H9 (cell line): ENCODE measurements at regions not wholly inside any gene's neighbourhood (a gene's known extent, or its start where the extent isn't known, plus 50 kb on each side); places are given as distances from the start of the nearest gene placed in this dataset.
"Not testable (repeated sequence)": the region's sequence is repeated elsewhere in the genome, so short reads cannot be mapped to it uniquely, and the experiment has no call there.

ENCODE experiments used
- DNase-seq: peaks from one replicate; pipeline ENCODE4 v3.0.0-alpha.2; 2017
- H2AFZ ChIP-seq: one replicate; pipeline ENCODE4 v1.6.1; 2013; ENCODE audit warnings: mild to moderate bottlenecking, low read length, control low read depth, moderate library complexity
- H2AK5ac ChIP-seq: 2 replicates; pipeline ENCODE4 v1.6.1; 2013; ENCODE audit warnings: low read length, control low read depth, mixed read lengths; ENCODE audit not compliant: insufficient read length
- H2BK120ac ChIP-seq: one replicate; pipeline ENCODE4 v1.6.1; 2013; ENCODE audit warnings: low read depth, mild to moderate bottlenecking, low read length, control low read depth, inconsistent platforms; ENCODE audit not compliant: poor library complexity, severe bottlenecking
- H2BK12ac ChIP-seq: 2 replicates; pipeline ENCODE4 v1.6.1; 2013; ENCODE audit warnings: low read length, control low read depth, mixed read lengths, low read depth; ENCODE audit not compliant: insufficient read length
- H2BK15ac ChIP-seq: 2 replicates; pipeline ENCODE4 v1.6.1; 2013; ENCODE audit warnings: low read depth, low read length, control low read depth
- H2BK20ac ChIP-seq: one replicate; pipeline ENCODE4 v1.6.1; 2013; ENCODE audit warnings: low read depth, mild to moderate bottlenecking, low read length, control low read depth, inconsistent platforms; ENCODE audit not compliant: poor library complexity, severe bottlenecking
- H2BK5ac ChIP-seq: 2 replicates; pipeline ENCODE4 v1.6.1; 2013; ENCODE audit warnings: low read length, control low read depth, mixed read lengths; ENCODE audit not compliant: insufficient read length
- H3K14ac ChIP-seq: 2 replicates; pipeline ENCODE4 v1.6.1; 2013; ENCODE audit warnings: low read length, control low read depth; ENCODE audit not compliant: insufficient read depth
- H3K18ac ChIP-seq: 2 replicates; pipeline ENCODE4 v1.6.1; 2013; ENCODE audit warnings: low read depth, mild to moderate bottlenecking, mixed read lengths, low read length, control low read depth; ENCODE audit not compliant: insufficient read length
- H3K23ac ChIP-seq: 2 replicates; pipeline ENCODE4 v1.6.1; 2013; ENCODE audit warnings: low read length, control low read depth, mixed read lengths, low read depth; ENCODE audit not compliant: insufficient read length
- H3K23me2 ChIP-seq: 2 replicates; pipeline ENCODE4 v1.6.1; 2013; ENCODE audit warnings: low read depth, mild to moderate bottlenecking, mixed read lengths, low read length, control low read depth; ENCODE audit not compliant: insufficient read length, poor library complexity, severe bottlenecking
- H3K27ac ChIP-seq: 2 replicates; pipeline ENCODE4 v1.5.1; 2013; ENCODE audit warnings: low read length, control low read depth, mixed read lengths, low read depth; ENCODE audit not compliant: insufficient read length
- H3K27me3 ChIP-seq: 2 replicates; pipeline ENCODE4 v1.6.1; 2013; ENCODE audit warnings: low read length, control low read depth, inconsistent platforms; ENCODE audit not compliant: insufficient read depth
- H3K4ac ChIP-seq: 2 replicates; pipeline ENCODE4 v1.6.1; 2013; ENCODE audit warnings: low read depth, mild to moderate bottlenecking, control low read depth, inconsistent platforms, low read length, moderate library complexity
- H3K4me1 ChIP-seq: 2 replicates; pipeline ENCODE4 v1.6.1; 2013; ENCODE audit warnings: low read length, control low read depth, inconsistent platforms; ENCODE audit not compliant: insufficient read depth
- H3K4me2 ChIP-seq: 2 replicates; pipeline ENCODE4 v1.6.1; 2013; ENCODE audit warnings: low read length, control low read depth, mixed read lengths; ENCODE audit not compliant: insufficient read length, insufficient read depth
- H3K56ac ChIP-seq: 2 replicates; pipeline ENCODE4 v1.6.1; 2013; ENCODE audit warnings: low read depth, mild to moderate bottlenecking, mixed read lengths, low read length, control low read depth; ENCODE audit not compliant: insufficient read length
- H3K79me1 ChIP-seq: 2 replicates; pipeline ENCODE4 v1.6.1; 2013; ENCODE audit warnings: low read depth, mild to moderate bottlenecking, moderate library complexity, low read length, control low read depth, inconsistent platforms; ENCODE audit not compliant: insufficient read depth, poor library complexity, severe bottlenecking
- H3K79me2 ChIP-seq: 2 replicates; pipeline ENCODE4 v1.6.1; 2013; ENCODE audit warnings: low read length, control low read depth, inconsistent platforms; ENCODE audit not compliant: insufficient read depth
- H3K9ac ChIP-seq: 2 replicates; pipeline ENCODE4 v1.6.1; 2013; ENCODE audit warnings: low read length, control low read depth, mixed read lengths; ENCODE audit not compliant: insufficient read length; ENCODE audit errors: extremely low read depth
- H3K9me3 ChIP-seq: one replicate; pipeline ENCODE4 v1.6.1; 2013; ENCODE audit warnings: low read depth, low read length, inconsistent platforms; ENCODE audit not compliant: control insufficient read depth
- H3T11ph ChIP-seq: one replicate; pipeline ENCODE4 v1.6.1; 2013; ENCODE audit warnings: mild to moderate bottlenecking, low read length, control low read depth, inconsistent platforms
- H4K20me1 ChIP-seq: one replicate; pipeline ENCODE4 v1.6.1; 2013; ENCODE audit not compliant: control insufficient read depth, insufficient read length, insufficient read depth
- H4K5ac ChIP-seq: 2 replicates; pipeline ENCODE4 v1.6.1; 2013; ENCODE audit warnings: low read depth, mild to moderate bottlenecking, mixed read lengths, low read length, control low read depth; ENCODE audit not compliant: insufficient read length
- H4K8ac ChIP-seq: replicated peaks from 2 replicates; pipeline ENCODE4 v1.6.1; 2013; ENCODE audit warnings: low read length, control low read depth, mixed read lengths, low read depth; ENCODE audit not compliant: insufficient read length
- H4K91ac ChIP-seq: 2 replicates; pipeline ENCODE4 v1.6.1; 2013; ENCODE audit warnings: low read depth, mild to moderate bottlenecking, moderate library complexity, mixed read lengths, low read length, control low read depth; ENCODE audit not compliant: insufficient read length
- H3K27ac Mint-ChIP-seq, 3 experiments: 2 replicates in 2 of 3; 3 replicates in 1 of 3; pipeline ENCODE4 v1.8.0; 2020 to 2021; ENCODE audit warnings: mixed read lengths in 3 of 3, mild to moderate bottlenecking in 1 of 3, moderate library complexity in 1 of 3
- H3K27me3 Mint-ChIP-seq: 2 replicates; pipeline ENCODE4 v1.8.0; 2021; ENCODE audit warnings: low read depth, mild to moderate bottlenecking, moderate library complexity, mixed read lengths
- H3K36me3 Mint-ChIP-seq, 3 experiments: 2 replicates in 2 of 3; 3 replicates in 1 of 3; pipeline ENCODE4 v1.8.0; 2020 to 2021; ENCODE audit warnings: low read depth in 3 of 3, mixed read lengths in 3 of 3; ENCODE audit not compliant: insufficient read depth in 1 of 3
- H3K4me1 Mint-ChIP-seq, 2 experiments: 2 replicates each; pipeline ENCODE4 v1.8.0; 2020; ENCODE audit warnings: mixed read lengths in 2 of 2
- H3K4me3 Mint-ChIP-seq, 2 experiments: 2 replicates in 1 of 2; 3 replicates in 1 of 2; pipeline ENCODE4 v1.8.0; 2020 to 2021; ENCODE audit warnings: mild to moderate bottlenecking in 2 of 2, mixed read lengths in 2 of 2, moderate library complexity in 1 of 2
- H3K9me3 Mint-ChIP-seq, 2 experiments: 2 replicates in 1 of 2; 3 replicates in 1 of 2; pipeline ENCODE4 v1.8.0; 2020; ENCODE audit warnings: mild to moderate bottlenecking in 2 of 2, mixed read lengths in 2 of 2, moderate library complexity in 1 of 2
- CTCF ChIP-seq: fragments of 200-600 bp; sonication (generic); conservative IDR thresholded peaks from 3 replicates; pipeline ENCODE4 v1.8.0; 2021; ENCODE audit warnings: antibody characterized with exemption, mild to moderate bottlenecking
- WGBS: extraction: QIAGEN DNeasy Blood & Tissue Kit; methylation state at CpG from one replicate; pipeline ENCODE4 v1.1.7; 2013; ENCODE audit warnings: missing lambda C conversion rate, low lambda C conversion rate, mixed read lengths; ENCODE audit not compliant: insufficient read length; ENCODE audit errors: extremely low coverage; 5-methylcytosine and 5-hydroxymethylcytosine counted together

GRCh38 chr11:10969387-10969786 is 111.5 kb upstream of the ZBED5 start:
- Histone ChIP-seq H2BK15ac (no peak overlapping the region), H2BK120ac (no peak overlapping the region), H3K79me2 (no peaks in the 10 kb centered on the region), H4K5ac (no peak overlapping the region), H3K4me1 (no peaks in the 10 kb centered on the region), H3K4me2 (no peak overlapping the region), H3K9me3 (no peaks in the 10 kb centered on the region), H3K23me2 (no peaks in the 10 kb centered on the region), H3K4ac (no peak overlapping the region), H2BK5ac (no peak overlapping the region), H3K9ac (no peak overlapping the region), H3K18ac (no peak overlapping the region), H3K56ac (no peak overlapping the region), H4K8ac (no peak overlapping the region), H3K79me1 (no peaks in the 10 kb centered on the region), H4K91ac (no peak overlapping the region), H3K23ac (no peak overlapping the region), H2BK20ac (no peak overlapping the region), H4K20me1 (no peaks in the 10 kb centered on the region), H3K27ac (no peak overlapping the region), H2BK12ac (no peak overlapping the region), H2AK5ac (no peak overlapping the region), H3K27me3 (no peaks in the 10 kb centered on the region), H3K14ac (no peak overlapping the region), H2AFZ (no peak overlapping the region), H3T11ph (no peak overlapping the region)
- Mint-ChIP-seq H3K9me3 (peaks cover 0 to 5% of the 10 kb centered on the region in 2 experiments; a peak in 2 of 5 replicates), H3K4me3 (no peak overlapping the region), H3K36me3 (no peaks in the 10 kb centered on the region), H3K27me3 (peaks cover 2% of the 10 kb centered on the region), H3K4me1 (no peaks in the 10 kb centered on the region), H3K27ac (no peak overlapping the region)
- no peak for DNase-seq
- TF ChIP-seq CTCF = no peak
- no CpG with 5 or more reads among the region's 2 CpGs for WGBS

GRCh38 chr11:10956884-10957283 is 99.0 kb upstream of the ZBED5 start:
- whole genome bisulfite sequencing = no CpG with 5 or more reads among the region's 1 CpG
- H2BK5ac ChIP-seq, H3K27ac Mint-ChIP-seq, H3K56ac ChIP-seq, H3K4me1 Mint-ChIP-seq, H2BK15ac ChIP-seq, H3K4me3 Mint-ChIP-seq, H4K5ac ChIP-seq, H3K18ac ChIP-seq, H3K79me2 ChIP-seq, H4K91ac ChIP-seq, H3K27ac ChIP-seq, DNase-seq, H2BK12ac ChIP-seq, H3K79me1 ChIP-seq, H3K23ac ChIP-seq, H3K9ac ChIP-seq, H4K20me1 ChIP-seq, H2BK120ac ChIP-seq, H3K4ac ChIP-seq, H3K4me1 ChIP-seq, H3K23me2 ChIP-seq, H3T11ph ChIP-seq, H2BK20ac ChIP-seq, H2AK5ac ChIP-seq, H3K14ac ChIP-seq, H3K27me3 ChIP-seq, H3K9me3 ChIP-seq, H2AFZ ChIP-seq, H3K4me2 ChIP-seq, H3K27me3 Mint-ChIP-seq, H4K8ac ChIP-seq: not testable (repeated sequence)
- H3K9me3 Mint-ChIP-seq = peaks cover 17% of the 10 kb centered on the region in 2 experiments; a peak in 4 of 5 replicates
- H3K36me3 Mint-ChIP-seq = peaks cover 5 to 18% (median 13%) of the 10 kb centered on the region in 3 experiments; a peak in 5 of 7 replicates
